Esophagus squamous epithelium (tissue), 5 donors: ENCODE measurements at regions not wholly inside any gene's neighbourhood (a gene's known extent, or its start where the extent isn't known, plus 50 kb on each side); places are given as distances from the start of the nearest gene placed in this dataset.

ENCODE experiments used
- DNase-seq: peaks from one replicate; lab custom pipeline; 2025; lab: John Stamatoyannopoulos, UW
- H3K27ac ChIP-seq, 4 donors: fragments of 200-600 bp; sonication (generic); one replicate each; pipeline ENCODE4 v1.5.1; 2016 to 2019; ENCODE audit warnings: mild to moderate bottlenecking in 1 of 4
- H3K27me3 ChIP-seq, 4 donors: fragments of 200-600 bp; sonication (generic); 1 replicate in 3 of 4; 2 replicates in 1 of 4; pipeline versions ENCODE4 v1.5.1 to v1.6.0; 2017 to 2021; ENCODE audit warnings: antibody characterized with exemption in 1 of 4
- H3K36me3 ChIP-seq, 3 donors: fragments of 200-600 bp; sonication (generic); one replicate each; pipeline ENCODE4 v1.5.1; 2016 to 2019
- H3K4me1 ChIP-seq, 3 donors: fragments of 200-600 bp; sonication (generic); one replicate each; pipeline ENCODE4 v1.5.1; 2017 to 2019
- H3K4me3 ChIP-seq, 4 donors: fragments of 200-600 bp; sonication (generic); 1 replicate in 3 of 4; 2 replicates in 1 of 4; pipeline ENCODE4 v1.5.1; 2016 to 2019; ENCODE audit warnings: mild to moderate bottlenecking in 2 of 4, moderate library complexity in 1 of 4
- H3K9me3 ChIP-seq, 3 donors: fragments of 200-600 bp; sonication (generic); one replicate each; pipeline ENCODE4 v1.5.1; 2016 to 2019
- POLR2A ChIP-seq, 4 donors: fragments of 450-650 bp; IDR thresholded peaks; one replicate each; pipeline ENCODE4 v1.6.1; 2017; ENCODE audit warnings: antibody characterized with exemption in 4 of 4, mild to moderate bottlenecking in 4 of 4, moderate library complexity in 3 of 4
- WGBS, 2 donors: methylation state at CpG; one replicate each; pipeline ENCODE4 v1.1.5; 2018; 5-methylcytosine and 5-hydroxymethylcytosine counted together
- intact Hi-C: fragments of 100-400 bp; cut with DNase I; formaldehyde crosslinking; loops from one replicate; pipeline ENCODE4 v1.15.0; 2022
- TF ChIP-seq, protein P1 (sequence below), 6 experiments: fragments of 450-650 bp in 4 of 6; fragments of 200-600 bp in 2 of 6; sonication (generic) in 2 of 6; IDR thresholded peaks; one replicate each; pipeline ENCODE4 v1.5.1; 2016 to 2019; ENCODE audit warnings: antibody characterized with exemption in 6 of 6, mild to moderate bottlenecking in 4 of 6, moderate library complexity in 4 of 6
- donor health status: DM: yes; HTN: yes; CAD: no.

DNA sequence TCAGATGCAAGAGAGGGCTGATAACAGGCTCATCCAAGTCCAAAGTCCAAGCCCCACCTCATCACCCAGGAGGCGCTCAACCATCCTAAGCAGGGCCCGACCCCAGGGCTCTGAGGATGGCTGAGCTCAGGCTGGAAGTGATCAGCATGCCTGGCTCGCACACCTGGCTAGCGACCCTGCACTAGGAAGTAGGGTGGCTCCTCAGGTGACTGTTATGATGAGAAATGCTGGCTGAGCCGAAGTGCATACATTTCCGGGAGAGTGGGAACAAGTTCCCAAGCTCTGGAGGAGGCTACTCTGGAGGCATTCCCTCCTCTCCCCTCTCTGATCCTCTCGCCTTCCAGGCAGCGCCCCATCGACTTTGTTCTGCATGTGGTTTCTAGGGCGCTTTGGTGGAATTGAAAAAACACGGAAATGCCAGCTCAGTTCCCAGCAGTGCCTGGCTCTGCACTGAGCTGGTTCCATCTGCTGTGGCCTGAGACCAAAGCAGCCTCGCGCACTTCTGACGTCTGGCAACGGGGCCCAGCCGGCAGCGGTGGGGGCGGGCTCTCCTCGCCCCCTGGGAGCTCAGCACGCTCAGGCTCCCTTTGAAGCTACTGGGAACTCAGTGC, 130.3 kb downstream of the IRF8 start:
- Histone ChIP-seq H3K27me3 (peaks cover 0 to 67% (median 0%) of the 10 kb centered on the region in 4 donors), H3K36me3 (no peaks in the 10 kb centered on the region), H3K4me1 (peaks cover 0 to 28% (median 0%) of the 10 kb centered on the region in 3 donors), H3K27ac (peak overlapping the region in 3 of 4 donors; percentile 21 to 64 (median 54)), H3K4me3 (no peak overlapping the region), H3K9me3 (peaks cover 0 to 14% (median 0%) of the 10 kb centered on the region in 3 donors)
- TF ChIP-seq, protein P1, sequence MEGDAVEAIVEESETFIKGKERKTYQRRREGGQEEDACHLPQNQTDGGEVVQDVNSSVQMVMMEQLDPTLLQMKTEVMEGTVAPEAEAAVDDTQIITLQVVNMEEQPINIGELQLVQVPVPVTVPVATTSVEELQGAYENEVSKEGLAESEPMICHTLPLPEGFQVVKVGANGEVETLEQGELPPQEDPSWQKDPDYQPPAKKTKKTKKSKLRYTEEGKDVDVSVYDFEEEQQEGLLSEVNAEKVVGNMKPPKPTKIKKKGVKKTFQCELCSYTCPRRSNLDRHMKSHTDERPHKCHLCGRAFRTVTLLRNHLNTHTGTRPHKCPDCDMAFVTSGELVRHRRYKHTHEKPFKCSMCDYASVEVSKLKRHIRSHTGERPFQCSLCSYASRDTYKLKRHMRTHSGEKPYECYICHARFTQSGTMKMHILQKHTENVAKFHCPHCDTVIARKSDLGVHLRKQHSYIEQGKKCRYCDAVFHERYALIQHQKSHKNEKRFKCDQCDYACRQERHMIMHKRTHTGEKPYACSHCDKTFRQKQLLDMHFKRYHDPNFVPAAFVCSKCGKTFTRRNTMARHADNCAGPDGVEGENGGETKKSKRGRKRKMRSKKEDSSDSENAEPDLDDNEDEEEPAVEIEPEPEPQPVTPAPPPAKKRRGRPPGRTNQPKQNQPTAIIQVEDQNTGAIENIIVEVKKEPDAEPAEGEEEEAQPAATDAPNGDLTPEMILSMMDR (IDR thresholded peaks at IDR 0.05): no peak
- no peak for DNase-seq
- WGBS, 2 donors: 40% methylated on average over 10 of the region's 20 CpGs; no CpG with 5 or more reads in 1 of the 2 donors
- intact Hi-C loops: no loop called here

DNA sequence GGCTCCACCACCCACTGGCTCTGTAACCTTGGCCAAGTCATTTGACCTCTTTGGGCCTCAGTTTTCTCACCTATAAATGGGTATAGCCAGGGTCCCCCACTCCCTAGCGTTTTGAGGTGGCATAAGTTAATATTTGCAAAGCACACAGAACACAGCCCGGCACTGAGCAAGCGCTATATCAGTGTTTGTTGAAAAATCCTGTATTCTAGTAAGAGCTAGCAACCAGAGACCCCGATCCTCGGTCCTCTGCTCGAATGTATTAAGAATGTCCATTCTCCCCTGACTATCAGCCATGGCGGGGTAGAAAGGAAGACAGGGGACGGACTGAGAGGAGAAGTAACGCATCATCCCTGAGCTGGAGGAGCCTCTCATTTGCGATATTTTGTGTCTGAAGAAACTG, 131.2 kb downstream of the IRF8 start:
- peaks cover 0 to 28% (median 0%) of the 10 kb centered on the region in 3 donors for H3K4me1 ChIP-seq
- intact Hi-C loops: no loop called here
- TF ChIP-seq, protein P1 (IDR thresholded peaks at IDR 0.05): no peak
- TF ChIP-seq POLR2A (IDR thresholded peaks at IDR 0.05): no peak
- peak overlapping the region in 2 of 4 donors; percentile 54 to 64 for H3K27ac ChIP-seq
- H3K9me3 ChIP-seq: peaks cover 0 to 6% (median 0%) of the 10 kb centered on the region in 3 donors
- no peaks in the 10 kb centered on the region for H3K36me3 ChIP-seq
- WGBS, 2 donors: 73 to 89% methylated on average over 7 to 10 of the region's 10 CpGs
- H3K4me3 ChIP-seq: no peak overlapping the region
- peaks cover 0 to 67% (median 0%) of the 10 kb centered on the region in 4 donors for H3K27me3 ChIP-seq
- no peak for DNase-seq

DNA sequence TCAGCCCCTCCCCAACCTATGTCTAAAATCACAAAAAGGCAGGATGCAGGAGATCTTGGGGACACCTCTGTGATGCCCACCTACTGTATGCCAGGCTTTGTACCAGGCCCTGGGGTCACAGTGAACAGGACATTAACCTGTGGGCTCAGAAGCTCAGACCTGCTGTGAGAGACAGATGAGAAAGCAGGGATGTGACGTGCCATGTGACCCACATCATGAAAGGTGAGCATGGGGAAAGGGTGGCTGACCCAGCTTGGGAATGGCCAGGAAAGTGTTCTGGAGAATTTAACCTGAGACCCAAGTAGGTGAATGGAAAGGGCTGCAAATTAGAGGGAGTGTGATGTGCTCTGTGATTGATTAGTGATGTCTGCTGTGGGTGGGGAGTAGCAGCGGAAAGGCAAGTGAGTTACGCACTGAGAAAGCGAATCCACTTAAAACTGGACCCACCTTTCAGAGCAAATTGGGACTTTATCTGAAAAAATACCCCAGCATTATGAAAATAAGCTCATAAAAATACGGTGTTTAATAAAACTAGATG, 132.2 kb downstream of the IRF8 start:
- intact Hi-C loops: no loop called here
- Histone ChIP-seq H3K9me3 (no peaks in the 10 kb centered on the region), H3K4me3 (no peak overlapping the region), H3K4me1 (peaks cover 0 to 28% (median 0%) of the 10 kb centered on the region in 3 donors), H3K27me3 (peaks cover 0 to 62% (median 0%) of the 10 kb centered on the region in 4 donors), H3K27ac (no peak overlapping the region), H3K36me3 (no peaks in the 10 kb centered on the region)
- 85% methylated on average over 5 of the region's 5 CpGs for WGBS, 2 donors
- no peak for TF ChIP-seq POLR2A (IDR thresholded peaks at IDR 0.05)
- DNase-seq: no peak

DNA sequence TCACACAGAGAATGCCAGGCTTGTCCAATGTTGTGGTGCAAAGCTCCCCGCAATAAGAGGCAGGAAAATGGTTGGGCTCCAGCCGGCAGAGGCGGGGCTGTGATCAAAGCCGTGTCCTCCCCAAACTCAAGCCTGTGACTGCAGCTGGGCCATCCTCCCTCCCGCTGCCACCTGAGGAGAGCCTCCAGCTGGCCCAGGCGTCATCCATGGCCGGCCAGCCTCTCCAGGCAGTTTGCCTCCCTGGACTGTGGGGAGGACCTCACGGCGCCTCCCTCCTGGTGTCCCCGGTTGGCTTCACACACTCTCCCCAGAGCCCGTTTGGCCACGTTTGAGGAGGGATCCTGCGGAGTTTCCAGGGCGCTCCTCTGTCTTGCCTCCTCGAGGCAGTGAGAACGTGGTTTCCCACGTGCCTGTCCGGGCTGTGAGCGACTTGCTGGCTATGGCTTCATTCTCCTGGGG, 134.1 kb downstream of the IRF8 start:
- intact Hi-C loops: no loop called here
- peaks cover 0 to 45% (median 0%) of the 10 kb centered on the region in 4 donors for H3K27me3 ChIP-seq
- peaks cover 0 to 28% (median 0%) of the 10 kb centered on the region in 3 donors for H3K4me1 ChIP-seq
- DNase-seq: no peak
- H3K4me3 ChIP-seq: no peak overlapping the region
- 17% methylated on average over 2 of the region's 19 CpGs; no CpG with 5 or more reads in 1 of the 2 donors for WGBS, 2 donors
- no peaks in the 10 kb centered on the region for H3K9me3 ChIP-seq
- peak overlapping the region in 3 of 4 donors; percentile 34 to 65 (median 60) for H3K27ac ChIP-seq
- no peak for TF ChIP-seq POLR2A (IDR thresholded peaks at IDR 0.05)
- TF ChIP-seq, protein P1 (IDR thresholded peaks at IDR 0.05): no peak
- H3K36me3 ChIP-seq: no peaks in the 10 kb centered on the region

DNA sequence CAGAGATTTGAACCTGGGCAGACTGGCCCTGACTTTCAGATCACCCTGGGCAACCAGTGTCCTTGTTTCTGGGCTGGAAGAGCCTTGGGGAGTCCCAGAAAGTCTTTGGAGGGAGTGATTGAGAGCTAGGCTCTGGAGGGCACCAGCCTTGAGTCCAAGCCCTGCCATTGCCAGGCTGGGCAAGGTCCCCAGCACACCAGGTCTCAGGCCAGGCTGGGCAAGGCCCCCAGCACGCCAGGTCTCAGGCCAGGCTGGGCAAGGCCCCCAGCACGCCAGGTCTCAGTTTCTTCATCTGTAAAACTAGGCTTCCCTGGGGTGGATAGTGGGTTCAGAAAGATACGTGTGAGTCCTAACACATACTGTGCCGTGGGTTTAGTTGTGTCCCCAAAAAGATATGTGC, 135.0 kb downstream of the IRF8 start:
- intact Hi-C loops: no loop called here
- no peak overlapping the region for H3K4me3 ChIP-seq
- no peak for DNase-seq
- H3K27ac ChIP-seq: no peak overlapping the region
- 66 to 90% methylated on average over 3 of the region's 4 CpGs for WGBS, 2 donors
- no peaks in the 10 kb centered on the region for H3K36me3 ChIP-seq
- H3K4me1 ChIP-seq: peaks cover 0 to 33% (median 0%) of the 10 kb centered on the region in 3 donors
- TF ChIP-seq, protein P1 (IDR thresholded peaks at IDR 0.05): no peak
- TF ChIP-seq POLR2A (IDR thresholded peaks at IDR 0.05): no peak
- peaks cover 0 to 45% (median 0%) of the 10 kb centered on the region in 4 donors for H3K27me3 ChIP-seq
- no peaks in the 10 kb centered on the region for H3K9me3 ChIP-seq
